ENCODE measurements at regions not wholly inside any gene's neighbourhood (a gene's known extent, or its start where the extent isn't known, plus 50 kb on each side); places are given as distances from the start of the nearest gene placed in this dataset.

DNA sequence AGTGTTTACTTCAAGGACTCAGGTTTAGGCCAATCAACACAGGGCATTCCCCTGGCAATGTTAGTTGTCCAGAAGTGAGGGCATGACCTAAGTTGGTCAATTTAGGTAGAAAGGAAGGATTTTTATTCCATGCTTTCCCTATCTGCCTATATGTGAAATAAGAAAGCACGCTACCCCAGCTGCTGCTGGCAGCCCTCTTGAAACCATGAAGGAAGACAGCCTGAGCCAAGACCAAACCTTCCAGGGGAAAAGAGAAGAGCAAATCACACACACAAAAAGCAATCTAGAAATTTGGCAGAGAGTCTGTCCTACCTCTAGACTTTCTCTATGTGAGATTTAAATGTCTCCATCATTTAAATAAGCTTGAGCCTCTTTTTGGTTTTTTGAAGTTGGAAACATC is 387.6 kb downstream of the TNS1 start:
- Histone ChIP-seq H3K4me1 (ENCODE audit: control insufficient read depth, insufficient read depth, low read length) (peaks cover 12% of the 10 kb centered on the region), H3K27ac (ENCODE audit: low read length) (no peak overlapping the region), H3K27me3 (ENCODE audit: control insufficient read depth, insufficient read depth, low read length) (no peaks in the 10 kb centered on the region), H3K36me3 (ENCODE audit: control insufficient read depth, insufficient read depth, low read length) (no peaks in the 10 kb centered on the region), H3K9me3 (ENCODE audit: control insufficient read depth, low read depth, low read length) (no peaks in the 10 kb centered on the region), H3K4me3 (ENCODE audit: low read length) (no peak overlapping the region)
- DNase-seq: no peak
- no CpG with 5 or more reads among the region's 1 CpG for WGBS (ENCODE audit: insufficient coverage, low lambda C conversion rate)

GRCh38 chr2:217614498-217614897 is 388.3 kb downstream of the TNS1 start:
- H3K4me3 ChIP-seq (ENCODE audit: low read length): no peak overlapping the region
- H3K27me3 ChIP-seq (ENCODE audit: control insufficient read depth, insufficient read depth, low read length): no peaks in the 10 kb centered on the region
- WGBS (ENCODE audit: insufficient coverage, low lambda C conversion rate): no CpG with 5 or more reads among the region's 3 CpGs
- no peaks in the 10 kb centered on the region for H3K36me3 ChIP-seq (ENCODE audit: control insufficient read depth, insufficient read depth, low read length)
- H3K4me1 ChIP-seq (ENCODE audit: control insufficient read depth, insufficient read depth, low read length): peaks cover 18% of the 10 kb centered on the region
- no peaks in the 10 kb centered on the region for H3K9me3 ChIP-seq (ENCODE audit: control insufficient read depth, low read depth, low read length)
- no peak overlapping the region for H3K27ac ChIP-seq (ENCODE audit: low read length)
- DNase-seq: no peak

DNA sequence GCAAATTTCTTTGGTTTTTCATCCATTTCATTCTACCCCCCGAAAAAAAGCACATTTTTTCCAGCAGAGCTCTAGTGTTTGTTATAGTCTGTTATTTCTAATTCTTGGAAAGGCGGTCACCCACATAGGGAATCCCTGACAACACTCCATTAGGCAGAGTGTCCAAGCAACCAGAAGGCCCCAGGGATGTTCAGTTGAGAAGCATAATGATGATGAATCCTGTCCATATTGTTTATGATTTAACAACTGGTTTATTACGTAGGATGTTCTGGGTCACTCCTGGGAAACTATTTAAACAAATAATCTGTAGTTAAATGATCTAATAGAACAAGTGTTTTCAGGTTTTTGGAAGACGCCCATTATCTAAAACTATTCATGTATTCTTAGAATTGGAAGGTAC is 388.7 kb downstream of the TNS1 start:
- peaks cover 18% of the 10 kb centered on the region for H3K4me1 ChIP-seq (ENCODE audit: control insufficient read depth, insufficient read depth, low read length)
- no peak overlapping the region for H3K27ac ChIP-seq (ENCODE audit: low read length)
- DNase-seq: no peak
- H3K36me3 ChIP-seq (ENCODE audit: control insufficient read depth, insufficient read depth, low read length): no peaks in the 10 kb centered on the region
- no peaks in the 10 kb centered on the region for H3K27me3 ChIP-seq (ENCODE audit: control insufficient read depth, insufficient read depth, low read length)
- WGBS (ENCODE audit: insufficient coverage, low lambda C conversion rate): no CpG with 5 or more reads among the region's 4 CpGs
- H3K4me3 ChIP-seq (ENCODE audit: low read length): no peak overlapping the region
- no peaks in the 10 kb centered on the region for H3K9me3 ChIP-seq (ENCODE audit: control insufficient read depth, low read depth, low read length)

GRCh38 chr2:217612920-217613319 is 389.9 kb downstream of the TNS1 start:
- Histone ChIP-seq H3K4me3 (ENCODE audit: low read length) (no peak overlapping the region), H3K4me1 (ENCODE audit: control insufficient read depth, insufficient read depth, low read length) (peaks cover 18% of the 10 kb centered on the region), H3K9me3 (ENCODE audit: control insufficient read depth, low read depth, low read length) (no peaks in the 10 kb centered on the region), H3K36me3 (ENCODE audit: control insufficient read depth, insufficient read depth, low read length) (no peaks in the 10 kb centered on the region), H3K27ac (ENCODE audit: low read length) (no peak overlapping the region), H3K27me3 (ENCODE audit: control insufficient read depth, insufficient read depth, low read length) (no peaks in the 10 kb centered on the region)
- no CpG with 5 or more reads among the region's 9 CpGs for WGBS (ENCODE audit: insufficient coverage, low lambda C conversion rate)
- no peak for DNase-seq

GRCh38 chr2:217612211-217612610 is 390.6 kb downstream of the TNS1 start:
- Histone ChIP-seq H3K4me3 (ENCODE audit: low read length) (no peak overlapping the region), H3K27me3 (ENCODE audit: control insufficient read depth, insufficient read depth, low read length) (no peaks in the 10 kb centered on the region), H3K27ac (ENCODE audit: low read length) (no peak overlapping the region), H3K4me1 (ENCODE audit: control insufficient read depth, insufficient read depth, low read length) (peaks cover 16% of the 10 kb centered on the region), H3K9me3 (ENCODE audit: control insufficient read depth, low read depth, low read length) (no peaks in the 10 kb centered on the region), H3K36me3 (ENCODE audit: control insufficient read depth, insufficient read depth, low read length) (no peaks in the 10 kb centered on the region)
- 100% methylated on average over 1 of the region's 3 CpGs for WGBS (ENCODE audit: insufficient coverage, low lambda C conversion rate)
- DNase-seq: no peak

DNA sequence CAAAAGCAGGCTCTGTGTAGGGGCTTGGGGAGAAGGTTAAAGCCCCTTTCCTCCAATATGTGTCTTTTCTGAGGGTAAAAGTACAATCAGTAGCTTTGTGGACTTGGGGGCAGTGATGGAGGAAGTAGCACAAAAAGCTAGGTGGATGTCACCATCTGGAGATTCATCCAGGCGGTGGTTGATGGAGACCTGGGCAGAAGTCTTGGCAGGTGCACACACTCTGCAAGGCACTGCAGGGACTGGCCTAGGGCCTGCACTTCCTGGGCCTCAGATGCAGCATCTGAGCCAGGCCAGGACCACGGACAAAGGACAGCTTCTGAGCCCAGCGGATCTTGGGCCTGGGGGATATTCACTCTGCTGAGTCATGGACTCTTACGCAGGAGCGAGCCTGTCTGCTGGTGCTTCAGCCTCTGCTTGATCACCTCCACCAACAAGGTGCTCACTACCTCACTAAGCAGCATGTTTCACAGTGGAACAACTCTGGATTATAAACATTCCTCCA is 391.1 kb downstream of the TNS1 start:
- WGBS (ENCODE audit: insufficient coverage, low lambda C conversion rate): no CpG with 5 or more reads among the region's 5 CpGs
- Histone ChIP-seq H3K4me3 (ENCODE audit: low read length) (no peak overlapping the region), H3K27ac (ENCODE audit: low read length) (no peak overlapping the region), H3K4me1 (ENCODE audit: control insufficient read depth, insufficient read depth, low read length) (peaks cover 16% of the 10 kb centered on the region), H3K27me3 (ENCODE audit: control insufficient read depth, insufficient read depth, low read length) (no peaks in the 10 kb centered on the region), H3K9me3 (ENCODE audit: control insufficient read depth, low read depth, low read length) (no peaks in the 10 kb centered on the region), H3K36me3 (ENCODE audit: control insufficient read depth, insufficient read depth, low read length) (no peaks in the 10 kb centered on the region)
- no peak for DNase-seq

DNA sequence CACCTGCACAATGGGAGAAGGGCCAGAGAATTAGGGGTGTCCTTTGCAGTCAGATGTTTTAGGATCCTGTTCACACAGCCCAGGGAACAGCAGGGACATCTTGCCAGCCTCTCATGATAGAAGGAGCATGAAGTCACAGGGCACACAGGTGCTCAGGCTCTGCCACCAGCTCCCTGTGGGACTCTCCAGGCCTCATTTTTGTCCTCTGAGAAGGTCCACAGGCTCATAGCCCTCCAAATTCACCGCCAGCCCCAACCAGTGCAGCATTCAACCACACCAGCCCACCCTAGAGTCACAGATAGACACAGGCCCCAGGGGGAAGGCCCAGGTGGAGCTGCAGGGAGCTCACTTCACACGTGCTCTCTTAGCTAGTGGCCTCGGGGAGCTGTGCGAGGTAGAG is 391.7 kb downstream of the TNS1 start:
- H3K4me1 ChIP-seq (ENCODE audit: control insufficient read depth, insufficient read depth, low read length): peaks cover 16% of the 10 kb centered on the region
- DNase-seq: no peak
- H3K36me3 ChIP-seq (ENCODE audit: control insufficient read depth, insufficient read depth, low read length): no peaks in the 10 kb centered on the region
- H3K9me3 ChIP-seq (ENCODE audit: control insufficient read depth, low read depth, low read length): no peaks in the 10 kb centered on the region
- no peaks in the 10 kb centered on the region for H3K27me3 ChIP-seq (ENCODE audit: control insufficient read depth, insufficient read depth, low read length)
- no CpG with 5 or more reads among the region's 4 CpGs for WGBS (ENCODE audit: insufficient coverage, low lambda C conversion rate)
- peak overlapping the region; percentile 43 for H3K27ac ChIP-seq (ENCODE audit: low read length)
- no peak overlapping the region for H3K4me3 ChIP-seq (ENCODE audit: low read length)

- WGBS (ENCODE audit: insufficient coverage, low lambda C conversion rate): no CpG with 5 or more reads among the region's 6 CpGs
- H3K4me1 ChIP-seq (ENCODE audit: control insufficient read depth, insufficient read depth, low read length): peaks cover 16% of the 10 kb centered on the region
- DNase-seq: peak; percentile 83 to 93
- peak overlapping the region; percentile 43 for H3K27ac ChIP-seq (ENCODE audit: low read length)
- H3K27me3 ChIP-seq (ENCODE audit: control insufficient read depth, insufficient read depth, low read length): no peaks in the 10 kb centered on the region
- no peaks in the 10 kb centered on the region for H3K9me3 ChIP-seq (ENCODE audit: control insufficient read depth, low read depth, low read length)
- no peak overlapping the region for H3K4me3 ChIP-seq (ENCODE audit: low read length)
- no peaks in the 10 kb centered on the region for H3K36me3 ChIP-seq (ENCODE audit: control insufficient read depth, insufficient read depth, low read length)
Measured at GRCh38 chr2:217610401-217610814, 392.4 kb downstream of the TNS1 start.

- no peak overlapping the region for H3K4me3 ChIP-seq (ENCODE audit: low read length)
- peaks cover 16% of the 10 kb centered on the region for H3K4me1 ChIP-seq (ENCODE audit: control insufficient read depth, insufficient read depth, low read length)
- H3K36me3 ChIP-seq (ENCODE audit: control insufficient read depth, insufficient read depth, low read length): no peaks in the 10 kb centered on the region
- no peaks in the 10 kb centered on the region for H3K27me3 ChIP-seq (ENCODE audit: control insufficient read depth, insufficient read depth, low read length)
- no peak for DNase-seq
- H3K9me3 ChIP-seq (ENCODE audit: control insufficient read depth, low read depth, low read length): no peaks in the 10 kb centered on the region
- no peak overlapping the region for H3K27ac ChIP-seq (ENCODE audit: low read length)
- no CpG with 5 or more reads among the region's 3 CpGs for WGBS (ENCODE audit: insufficient coverage, low lambda C conversion rate)
Measured at GRCh38 chr2:217609952-217610351, 392.8 kb downstream of the TNS1 start.

- no peak overlapping the region for H3K4me3 ChIP-seq (ENCODE audit: low read length)
- peaks cover 16% of the 10 kb centered on the region for H3K4me1 ChIP-seq (ENCODE audit: control insufficient read depth, insufficient read depth, low read length)
- no peak for DNase-seq
- WGBS (ENCODE audit: insufficient coverage, low lambda C conversion rate): no CpG with 5 or more reads among the region's 1 CpG
- H3K36me3 ChIP-seq (ENCODE audit: control insufficient read depth, insufficient read depth, low read length): no peaks in the 10 kb centered on the region
- peaks cover 6% of the 10 kb centered on the region for H3K27me3 ChIP-seq (ENCODE audit: control insufficient read depth, insufficient read depth, low read length)
- no peaks in the 10 kb centered on the region for H3K9me3 ChIP-seq (ENCODE audit: control insufficient read depth, low read depth, low read length)
- H3K27ac ChIP-seq (ENCODE audit: low read length): no peak overlapping the region
Measured at GRCh38 chr2:217606296-217606695, 396.5 kb downstream of the TNS1 start.

DNA sequence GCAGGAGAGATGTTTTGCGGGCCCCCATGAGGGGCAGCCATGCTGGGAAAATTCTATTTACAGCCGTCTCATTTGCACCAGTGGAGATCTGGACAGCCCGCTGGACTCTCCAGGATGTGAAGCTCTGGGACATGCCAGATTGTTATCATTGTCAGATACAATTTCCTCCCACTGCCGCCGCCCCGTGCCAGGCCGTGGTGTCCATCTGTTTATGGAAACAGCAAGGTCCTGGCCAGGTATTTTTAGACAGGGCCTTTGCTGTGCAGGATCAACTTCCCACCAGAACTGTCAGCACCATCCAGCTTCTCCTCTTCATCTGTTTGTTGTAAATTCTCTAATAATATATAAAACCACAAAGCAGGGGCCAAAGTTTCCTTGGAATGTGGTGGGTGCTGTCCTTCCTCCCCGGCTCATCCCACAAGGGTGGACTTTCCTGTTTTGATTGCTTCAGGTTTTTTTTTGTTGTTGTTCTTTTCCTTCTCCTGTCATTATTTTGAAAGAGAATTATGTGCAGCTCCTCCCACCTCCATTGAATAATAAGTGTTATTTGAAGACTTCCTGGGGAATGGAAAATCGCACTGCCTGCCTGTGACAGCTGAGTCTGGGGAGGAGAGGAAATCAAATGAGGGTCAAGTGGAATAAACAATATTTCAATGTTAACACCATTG is 398.1 kb downstream of the TNS1 start:
- H3K27ac ChIP-seq (ENCODE audit: low read length): no peak overlapping the region
- no peaks in the 10 kb centered on the region for H3K9me3 ChIP-seq (ENCODE audit: control insufficient read depth, low read depth, low read length)
- WGBS (ENCODE audit: insufficient coverage, low lambda C conversion rate): no CpG with 5 or more reads among the region's 9 CpGs
- DNase-seq: no peak
- peaks cover 8% of the 10 kb centered on the region for H3K27me3 ChIP-seq (ENCODE audit: control insufficient read depth, insufficient read depth, low read length)
- peaks cover 1% of the 10 kb centered on the region for H3K4me1 ChIP-seq (ENCODE audit: control insufficient read depth, insufficient read depth, low read length)
- no peak overlapping the region for H3K4me3 ChIP-seq (ENCODE audit: low read length)
- H3K36me3 ChIP-seq (ENCODE audit: control insufficient read depth, insufficient read depth, low read length): no peaks in the 10 kb centered on the region

Measured in large intestine (tissue), 3 donors.